ENCODE measurements at regions not wholly inside any gene's neighbourhood (a gene's known extent, or its start where the extent isn't known, plus 50 kb on each side); places are given as distances from the start of the nearest gene placed in this dataset.
"Not testable (repeated sequence)": the region's sequence is repeated elsewhere in the genome, so short reads cannot be mapped to it uniquely, and the experiment has no call there.

DNA sequence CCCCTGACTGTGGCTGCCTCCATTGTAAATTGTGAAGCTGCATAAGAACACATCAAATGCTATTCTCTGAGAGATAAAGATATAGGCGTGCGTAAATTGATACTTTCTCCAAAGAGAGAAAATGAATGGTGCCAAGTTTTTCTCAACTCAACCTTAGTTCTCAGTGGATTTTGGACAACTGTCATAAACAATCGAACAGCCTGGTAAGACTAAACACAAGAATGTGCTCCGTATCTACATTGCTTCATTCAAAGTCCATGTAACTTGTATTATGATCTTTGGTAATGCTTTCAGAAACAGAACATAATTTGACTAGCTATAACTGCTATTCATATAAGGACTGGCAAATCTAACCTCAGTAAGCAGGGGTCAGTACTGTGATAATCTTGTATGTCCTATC lies 429.1 kb downstream of the SEMA3D start:
- DNase-seq (ENCODE audit: extremely low spot score): no peak
- ChIA-PET CTCF (interaction anchor here (2.8 kb wide), 1 partner anchor 11 kb away, joined by 7 read pairs; no protein-coding TSS in a partner anchor), POLR2A (no interaction called here)
- TF ChIP-seq, protein P1, sequence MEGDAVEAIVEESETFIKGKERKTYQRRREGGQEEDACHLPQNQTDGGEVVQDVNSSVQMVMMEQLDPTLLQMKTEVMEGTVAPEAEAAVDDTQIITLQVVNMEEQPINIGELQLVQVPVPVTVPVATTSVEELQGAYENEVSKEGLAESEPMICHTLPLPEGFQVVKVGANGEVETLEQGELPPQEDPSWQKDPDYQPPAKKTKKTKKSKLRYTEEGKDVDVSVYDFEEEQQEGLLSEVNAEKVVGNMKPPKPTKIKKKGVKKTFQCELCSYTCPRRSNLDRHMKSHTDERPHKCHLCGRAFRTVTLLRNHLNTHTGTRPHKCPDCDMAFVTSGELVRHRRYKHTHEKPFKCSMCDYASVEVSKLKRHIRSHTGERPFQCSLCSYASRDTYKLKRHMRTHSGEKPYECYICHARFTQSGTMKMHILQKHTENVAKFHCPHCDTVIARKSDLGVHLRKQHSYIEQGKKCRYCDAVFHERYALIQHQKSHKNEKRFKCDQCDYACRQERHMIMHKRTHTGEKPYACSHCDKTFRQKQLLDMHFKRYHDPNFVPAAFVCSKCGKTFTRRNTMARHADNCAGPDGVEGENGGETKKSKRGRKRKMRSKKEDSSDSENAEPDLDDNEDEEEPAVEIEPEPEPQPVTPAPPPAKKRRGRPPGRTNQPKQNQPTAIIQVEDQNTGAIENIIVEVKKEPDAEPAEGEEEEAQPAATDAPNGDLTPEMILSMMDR (IDR thresholded peaks at IDR 0.05; ENCODE audit: control extremely low read depth, extremely low read depth, low read depth, missing control alignments): no peak

DNA sequence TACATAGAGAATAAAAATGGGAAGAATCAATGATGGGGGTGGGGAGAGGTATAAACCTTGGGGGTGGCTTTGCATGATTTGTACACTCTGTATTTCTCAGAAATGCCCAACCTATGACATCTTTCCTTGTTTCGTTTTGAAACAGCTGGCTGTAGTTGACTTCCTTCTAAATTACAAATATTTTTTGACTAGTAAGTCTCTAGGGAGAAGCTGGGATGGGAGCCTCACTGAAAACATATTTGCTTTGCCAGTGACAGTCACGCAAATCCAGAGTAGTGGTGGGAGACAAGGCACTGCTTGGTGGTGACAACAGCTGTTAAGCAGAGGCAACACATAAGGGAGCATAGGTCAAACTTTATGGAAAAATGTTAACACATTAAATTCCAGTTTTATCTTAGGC lies 440.5 kb downstream of the SEMA3D start:
- ChIA-PET POLR2A (no interaction called here), CTCF (no interaction called here)
- TF ChIP-seq, protein P1 (IDR thresholded peaks at IDR 0.05; ENCODE audit: control extremely low read depth, extremely low read depth, low read depth, missing control alignments): no peak
- DNase-seq (ENCODE audit: extremely low spot score): no peak

DNA sequence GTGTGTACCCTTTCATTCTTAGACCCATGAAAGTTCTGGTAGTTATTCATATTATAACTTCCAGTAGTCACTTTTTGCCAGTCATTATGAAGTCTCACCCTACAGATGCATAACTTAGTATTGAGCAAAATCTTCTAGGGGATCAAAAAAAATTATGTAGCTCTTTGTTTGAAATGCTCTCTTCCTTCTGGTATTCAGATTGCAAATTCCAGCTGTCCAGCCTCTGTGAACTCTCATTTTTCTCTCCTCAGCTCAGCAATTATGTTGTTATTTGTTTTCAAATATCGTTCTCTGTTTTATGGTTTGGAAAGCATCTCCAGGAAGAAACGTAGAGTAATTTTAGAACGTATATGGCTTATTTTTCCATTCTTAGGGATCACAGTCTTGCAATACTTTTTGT lies 442.5 kb downstream of the SEMA3D start:
- ChIA-PET POLR2A (no interaction called here), CTCF (no interaction called here)
- DNase-seq (ENCODE audit: extremely low spot score): no peak
- TF ChIP-seq, protein P1 (IDR thresholded peaks at IDR 0.05; ENCODE audit: control extremely low read depth, extremely low read depth, low read depth, missing control alignments): no peak

DNA sequence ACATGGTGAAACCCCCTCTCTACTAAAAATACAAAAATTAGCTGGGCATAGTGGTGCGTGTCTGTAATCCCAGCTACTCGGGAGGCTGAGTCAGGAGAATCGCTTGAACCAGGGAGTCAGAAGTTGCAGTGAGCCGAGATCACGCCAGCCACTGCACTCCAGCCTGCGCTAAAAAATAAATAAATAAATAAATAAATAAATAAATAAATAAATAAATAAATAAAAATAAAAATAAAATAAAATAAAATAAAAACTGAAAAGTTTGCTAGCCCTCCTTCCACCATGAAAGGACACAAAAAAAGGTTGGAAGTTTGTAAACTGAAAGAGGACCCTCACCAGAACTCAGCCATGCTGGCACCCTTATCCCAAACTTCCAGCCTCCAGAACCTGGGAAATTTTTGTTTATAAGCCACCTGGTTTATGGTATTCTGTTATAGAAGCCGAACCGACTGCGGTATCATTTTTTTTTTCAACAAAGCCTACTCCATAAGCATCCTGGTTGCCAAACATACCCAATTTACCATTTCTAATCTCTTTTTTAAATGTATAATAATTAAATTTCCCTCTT lies 448.2 kb downstream of the SEMA3D start:
- CTCF ChIA-PET: no interaction called here
- TF ChIP-seq, protein P1 (IDR thresholded peaks at IDR 0.05; ENCODE audit: control extremely low read depth, extremely low read depth, low read depth, missing control alignments): no peak
- DNase-seq (ENCODE audit: extremely low spot score): no peak
- POLR2A ChIA-PET: no interaction called here

DNA sequence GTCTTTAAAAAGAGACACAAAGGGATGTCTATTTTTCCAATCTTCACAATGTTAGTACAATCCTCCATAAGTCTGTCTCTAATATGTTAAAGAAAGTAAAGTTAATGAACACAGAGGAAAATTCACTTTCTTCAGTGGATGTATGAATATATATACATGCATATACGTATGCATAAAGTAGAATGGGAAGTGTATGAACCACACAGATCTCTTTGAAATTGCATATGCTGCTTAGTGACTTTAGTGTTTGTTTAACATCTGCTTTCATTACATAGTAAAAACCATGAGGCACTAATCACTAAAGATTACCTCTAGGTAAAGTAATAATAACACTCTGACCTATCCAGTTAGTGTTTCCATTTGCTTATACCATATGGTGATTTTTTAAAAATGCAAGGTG lies 451.2 kb downstream of the SEMA3D start:
- DNase-seq (ENCODE audit: extremely low spot score): no peak
- CTCF ChIA-PET: no interaction called here
- POLR2A ChIA-PET: no interaction called here
- TF ChIP-seq, protein P1 (IDR thresholded peaks at IDR 0.05; ENCODE audit: control extremely low read depth, extremely low read depth, low read depth, missing control alignments): no peak

DNA sequence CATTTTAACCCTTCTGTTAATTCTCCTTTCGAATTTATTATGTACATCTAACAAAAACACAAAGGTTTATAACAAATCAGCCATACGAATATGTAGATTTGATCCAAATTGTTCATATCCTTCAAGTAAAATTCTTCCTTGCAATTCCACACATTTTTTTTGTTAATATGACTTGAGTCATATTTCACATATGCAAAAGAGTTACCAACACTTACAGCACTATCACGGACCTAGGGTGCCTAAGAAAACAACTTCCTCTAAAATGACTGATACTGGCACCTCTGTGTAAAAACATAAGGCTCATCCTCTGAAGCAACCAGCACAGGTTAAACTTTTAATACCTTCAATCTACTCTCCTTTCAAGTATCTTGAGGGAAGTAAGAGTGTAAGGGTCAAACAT lies 451.8 kb downstream of the SEMA3D start:
- DNase-seq (ENCODE audit: extremely low spot score): no peak
- TF ChIP-seq, protein P1 (IDR thresholded peaks at IDR 0.05; ENCODE audit: control extremely low read depth, extremely low read depth, low read depth, missing control alignments): no peak
- CTCF ChIA-PET: no interaction called here
- POLR2A ChIA-PET: no interaction called here

DNA sequence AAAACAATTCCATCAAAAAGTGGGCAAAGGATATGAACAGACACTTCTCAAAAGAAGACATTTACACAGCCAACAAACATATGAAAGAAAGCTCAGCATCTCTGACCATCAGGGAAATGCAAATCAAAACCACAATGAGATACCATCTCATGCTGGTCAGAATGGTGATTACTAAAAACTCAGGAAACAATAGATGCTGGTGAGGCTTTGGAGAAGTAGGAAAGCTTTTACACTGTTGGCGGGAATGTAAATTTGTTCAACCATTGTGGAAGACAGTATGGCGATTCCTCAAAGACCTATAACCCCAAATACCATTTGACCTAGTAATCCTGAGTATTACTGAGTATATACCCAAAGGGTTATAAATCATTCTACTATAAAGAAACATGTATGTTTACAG lies 452.9 kb downstream of the SEMA3D start:
- CTCF ChIA-PET; DNase-seq (ENCODE audit: extremely low spot score); POLR2A ChIA-PET: not testable (repeated sequence)

DNA sequence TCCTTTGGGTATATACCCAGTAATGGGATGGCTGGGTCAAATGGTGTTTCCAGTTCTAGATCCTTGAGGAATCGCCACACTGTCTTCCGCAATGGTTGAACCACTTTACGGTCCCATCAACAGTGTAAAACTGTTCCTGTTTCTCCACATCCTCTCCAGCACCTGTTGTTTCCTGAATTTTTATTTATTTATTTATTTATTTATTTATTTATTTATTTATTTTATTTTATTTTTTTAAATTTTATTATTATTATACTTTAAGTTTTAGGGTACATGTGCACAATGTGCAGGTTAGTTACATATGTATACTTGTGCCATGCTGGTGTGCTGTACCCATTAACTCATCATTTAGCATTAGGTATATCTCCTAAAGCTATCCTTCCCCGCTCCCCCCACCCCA lies 456.0 kb downstream of the SEMA3D start:
- CTCF ChIA-PET; DNase-seq (ENCODE audit: extremely low spot score); POLR2A ChIA-PET: not testable (repeated sequence)

Measured in GM10248 (cell line).